ENCODE measurements at regions not wholly inside any gene's neighbourhood (a gene's known extent, or its start where the extent isn't known, plus 50 kb on each side); places are given as distances from the start of the nearest gene placed in this dataset.

GRCh38 chrY:12474472-12474871 is 226.6 kb upstream of the USP9Y start:
- Histone ChIP-seq H3K9me3 (ENCODE audit: control insufficient read depth in 4 of 4, insufficient read depth in 3 of 4, low read length in 3 of 4) (no peaks in the 10 kb centered on the region), H3K36me3 (ENCODE audit: control insufficient read depth in 4 of 4, insufficient read depth in 4 of 4, low read length in 4 of 4) (no peaks in the 10 kb centered on the region), H3K9ac (ENCODE audit: insufficient read depth in 1 of 2, low read length in 2 of 2) (no peak overlapping the region), H3K4me1 (ENCODE audit: control insufficient read depth in 5 of 5, insufficient read depth in 5 of 5, low read length in 5 of 5) (no peaks in the 10 kb centered on the region), H3K4me3 (no peak overlapping the region), H3K27ac (ENCODE audit: low read depth in 1 of 2, low read length in 1 of 2) (no peak overlapping the region), H3K27me3 (ENCODE audit: control insufficient read depth in 3 of 3, insufficient read depth in 3 of 3, low read length in 2 of 3) (no peaks in the 10 kb centered on the region)
- no peak for TF ChIP-seq CTCF (IDR thresholded peaks at IDR 0.05; ENCODE audit: control extremely low read depth, extremely low read depth)
- ATAC-seq (ENCODE audit: insufficient read depth, low FRiP score) (no peak), DNase-seq (no peak)

- no peak for TF ChIP-seq CTCF (IDR thresholded peaks at IDR 0.05; ENCODE audit: control extremely low read depth, extremely low read depth)
- Histone ChIP-seq H3K27me3 (ENCODE audit: control insufficient read depth in 3 of 3, insufficient read depth in 3 of 3, low read length in 2 of 3) (no peaks in the 10 kb centered on the region), H3K27ac (ENCODE audit: low read depth in 1 of 2, low read length in 1 of 2) (no peak overlapping the region), H3K4me3 (no peak overlapping the region), H3K4me1 (ENCODE audit: control insufficient read depth in 5 of 5, insufficient read depth in 5 of 5, low read length in 5 of 5) (no peaks in the 10 kb centered on the region), H3K9me3 (ENCODE audit: control insufficient read depth in 4 of 4, insufficient read depth in 3 of 4, low read length in 3 of 4) (no peaks in the 10 kb centered on the region), H3K9ac (ENCODE audit: insufficient read depth in 1 of 2, low read length in 2 of 2) (no peak overlapping the region), H3K36me3 (ENCODE audit: control insufficient read depth in 4 of 4, insufficient read depth in 4 of 4, low read length in 4 of 4) (no peaks in the 10 kb centered on the region)
- 30% methylated on average over 8 of the region's 8 CpGs; no CpG with 5 or more reads in 1 of the 2 donors for WGBS, 2 donors
- peak in 1 of 3 donors; percentile 1 for DNase-seq
- no peak for ATAC-seq (ENCODE audit: insufficient read depth, low FRiP score)
Observed at GRCh38 chrY:12479382-12479781, 221.6 kb upstream of the USP9Y start.

- Histone ChIP-seq H3K4me1 (ENCODE audit: control insufficient read depth in 5 of 5, insufficient read depth in 5 of 5, low read length in 5 of 5) (no peaks in the 10 kb centered on the region), H3K4me3 (no peak overlapping the region), H3K9me3 (ENCODE audit: control insufficient read depth in 4 of 4, insufficient read depth in 3 of 4, low read length in 3 of 4) (no peaks in the 10 kb centered on the region), H3K36me3 (ENCODE audit: control insufficient read depth in 4 of 4, insufficient read depth in 4 of 4, low read length in 4 of 4) (no peaks in the 10 kb centered on the region), H3K27me3 (ENCODE audit: control insufficient read depth in 3 of 3, insufficient read depth in 3 of 3, low read length in 2 of 3) (no peaks in the 10 kb centered on the region), H3K9ac (ENCODE audit: insufficient read depth in 1 of 2, low read length in 2 of 2) (no peak overlapping the region), H3K27ac (ENCODE audit: low read depth in 1 of 2, low read length in 1 of 2) (no peak overlapping the region)
- no peak for TF ChIP-seq CTCF (IDR thresholded peaks at IDR 0.05; ENCODE audit: control extremely low read depth, extremely low read depth)
- ATAC-seq (ENCODE audit: insufficient read depth, low FRiP score) (no peak), DNase-seq (no peak)
- WGBS, 2 donors: 60% methylated on average over 3 of the region's 3 CpGs; no CpG with 5 or more reads in 1 of the 2 donors
Observed at GRCh38 chrY:12483394-12483793, 217.6 kb upstream of the USP9Y start.

- H3K27ac ChIP-seq (ENCODE audit: low read depth in 1 of 2, low read length in 1 of 2): no peak overlapping the region
- no peak for ATAC-seq (ENCODE audit: insufficient read depth, low FRiP score)
- no peak for DNase-seq
- H3K4me3 ChIP-seq: no peak overlapping the region
- no peak for TF ChIP-seq CTCF (IDR thresholded peaks at IDR 0.05; ENCODE audit: control extremely low read depth, extremely low read depth)
- H3K36me3 ChIP-seq (ENCODE audit: control insufficient read depth in 4 of 4, insufficient read depth in 4 of 4, low read length in 4 of 4): no peaks in the 10 kb centered on the region
- no peaks in the 10 kb centered on the region for H3K27me3 ChIP-seq (ENCODE audit: control insufficient read depth in 3 of 3, insufficient read depth in 3 of 3, low read length in 2 of 3)
- no peaks in the 10 kb centered on the region for H3K4me1 ChIP-seq (ENCODE audit: control insufficient read depth in 5 of 5, insufficient read depth in 5 of 5, low read length in 5 of 5)
- H3K9ac ChIP-seq (ENCODE audit: insufficient read depth in 1 of 2, low read length in 2 of 2): no peak overlapping the region
- H3K9me3 ChIP-seq (ENCODE audit: control insufficient read depth in 4 of 4, insufficient read depth in 3 of 4, low read length in 3 of 4): no peaks in the 10 kb centered on the region
- 84% methylated on average over 10 of the region's 13 CpGs; no CpG with 5 or more reads in 1 of the 2 donors for WGBS, 2 donors
Observed at GRCh38 chrY:12490558-12491209, 210.3 kb upstream of the USP9Y start.
